ENCODE measurements at regions not wholly inside any gene's neighbourhood (a gene's known extent, or its start where the extent isn't known, plus 50 kb on each side); places are given as distances from the start of the nearest gene placed in this dataset.

DNA sequence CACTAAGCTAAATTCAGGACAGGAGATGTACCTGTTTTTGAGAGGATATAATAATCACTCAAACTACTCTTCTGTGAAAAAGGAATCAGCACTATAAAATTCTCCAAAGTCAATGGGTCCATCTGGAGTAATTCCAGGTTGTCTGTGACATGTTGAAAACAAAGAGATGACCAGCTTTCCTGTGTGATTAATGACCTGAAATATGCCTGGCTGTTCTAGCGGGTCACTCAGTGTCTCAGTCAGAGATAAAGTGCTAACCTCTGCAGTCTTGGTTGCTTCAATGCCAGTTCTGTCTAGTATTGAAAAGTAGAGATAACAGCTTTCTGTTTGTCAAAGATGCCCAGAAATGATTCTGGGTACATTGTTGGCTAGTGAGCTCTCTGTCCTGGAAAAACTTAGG, 722.6 kb upstream of the TENM4 start:
- no peak for DNase-seq

DNA sequence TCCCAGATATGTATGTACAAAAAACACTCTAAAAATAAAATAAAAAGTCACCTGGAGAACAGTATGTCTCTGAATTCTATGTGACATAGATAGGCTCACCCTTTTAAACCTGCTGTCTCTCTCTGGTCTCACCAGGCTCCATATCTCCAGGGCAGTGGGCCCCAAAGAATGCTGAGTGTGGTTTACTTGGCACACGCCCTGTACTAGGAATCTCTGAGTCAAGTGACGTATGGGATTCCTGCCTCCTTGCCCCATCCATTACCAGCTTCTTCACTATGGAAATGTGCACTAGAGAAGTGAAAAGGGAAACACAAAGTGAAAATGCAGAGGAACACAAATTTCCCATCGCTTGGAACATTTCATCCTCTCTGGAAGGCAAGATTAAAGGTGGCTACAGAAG, 722.2 kb upstream of the TENM4 start:
- DNase-seq: no peak

DNA sequence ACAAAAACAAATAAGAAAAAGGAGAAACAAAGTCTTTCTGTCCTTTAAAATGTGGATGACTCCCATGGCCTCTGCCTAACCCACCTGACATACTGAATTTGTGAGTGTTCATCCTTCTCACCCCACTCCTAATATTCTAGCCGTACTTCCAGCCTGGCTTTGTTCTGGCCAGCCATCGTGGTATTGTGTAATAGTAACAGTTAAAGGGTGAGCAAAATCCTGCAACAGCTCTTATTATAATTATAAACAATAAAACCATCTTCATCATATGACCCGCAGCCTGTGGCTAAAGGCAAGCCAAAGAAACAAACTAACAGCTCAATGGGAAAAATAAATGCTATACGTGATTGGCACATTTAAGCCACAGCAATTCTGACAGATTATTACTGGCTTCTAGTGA, 721.6 kb upstream of the TENM4 start:
- no peak for DNase-seq

DNA sequence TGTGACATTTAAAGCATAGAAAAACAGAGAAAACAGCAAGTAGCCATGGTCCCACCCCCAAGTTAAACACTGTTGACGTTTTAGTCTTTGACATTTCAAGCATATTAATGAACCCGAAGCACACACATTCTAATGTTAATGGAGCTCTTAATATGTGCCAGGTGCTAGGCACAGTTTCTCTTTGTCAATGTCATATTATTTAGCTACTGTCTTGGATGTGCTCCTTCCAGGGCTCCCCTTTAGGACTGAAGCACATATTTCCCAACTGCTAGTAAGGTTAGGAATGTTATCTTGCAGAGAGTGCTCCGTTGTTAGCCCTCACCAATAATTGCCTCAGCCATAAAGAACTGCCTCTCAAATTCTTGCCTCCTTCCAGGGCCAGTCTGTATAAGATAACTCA, 716.6 kb upstream of the TENM4 start:
- no peak for DNase-seq

DNA sequence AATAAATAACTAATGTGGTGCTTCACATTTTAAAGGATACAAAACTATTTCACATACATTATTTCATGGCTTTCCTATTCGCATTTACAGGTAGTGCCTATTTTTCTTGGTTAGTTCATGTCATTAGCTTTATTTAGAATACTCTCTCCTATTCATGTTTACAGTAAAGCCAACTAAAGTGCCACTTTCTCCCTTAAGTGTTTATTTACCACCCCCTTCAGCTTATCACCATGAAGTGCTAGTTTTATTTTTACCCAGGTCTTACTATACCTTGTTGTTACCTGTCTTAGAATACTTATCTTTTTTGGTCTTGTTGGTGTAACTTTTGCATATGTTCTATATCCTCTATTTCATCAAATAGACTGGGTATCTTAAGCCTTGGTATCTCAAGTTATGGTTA, 715.2 kb upstream of the TENM4 start:
- no peak for DNase-seq

DNA sequence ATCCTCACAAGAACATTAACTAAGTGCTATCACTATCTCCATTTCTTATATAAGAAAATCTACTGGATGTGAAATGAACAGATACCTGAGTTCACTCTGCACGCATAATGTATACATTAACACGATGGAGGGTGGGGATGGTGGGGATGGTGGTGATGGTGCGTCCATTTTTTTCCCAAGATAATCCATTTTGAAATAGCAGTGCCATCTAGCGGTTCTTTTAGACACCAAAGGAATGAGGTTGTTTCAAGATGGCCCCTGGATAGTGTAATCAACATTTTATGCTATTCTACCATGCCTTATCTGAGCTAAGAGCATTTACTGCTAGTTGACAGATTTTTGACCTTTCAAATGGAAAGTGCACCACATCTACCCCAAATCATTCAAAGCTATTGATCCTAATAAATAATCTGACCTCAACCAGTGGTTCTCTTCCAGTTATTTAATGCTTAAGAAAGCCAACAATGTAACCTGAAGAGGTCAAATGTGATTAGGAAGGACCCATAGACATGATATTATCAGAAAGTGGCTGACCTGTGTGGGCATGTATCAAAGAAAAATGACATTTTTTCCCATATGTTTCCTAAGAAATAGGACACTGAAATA, 714.7 kb upstream of the TENM4 start:
- DNase-seq: no peak

DNA sequence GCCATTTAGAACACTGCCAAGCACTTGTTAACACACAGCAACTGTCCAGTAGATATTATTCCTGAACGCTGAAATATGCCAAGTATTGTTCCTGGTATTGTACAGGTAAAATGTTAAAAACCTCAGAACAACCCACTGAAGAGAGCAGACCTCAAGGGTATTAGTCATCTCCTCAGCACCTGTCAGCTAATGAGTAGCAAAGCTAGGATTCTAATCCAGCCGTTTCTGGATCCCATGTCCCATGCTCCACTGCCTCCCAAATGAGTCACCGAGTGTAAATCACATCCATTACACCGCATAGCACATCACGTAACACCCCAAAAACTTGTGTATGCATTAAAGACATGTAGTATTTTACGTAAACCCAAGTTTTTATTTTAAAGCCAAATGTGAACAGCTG, 705.4 kb upstream of the TENM4 start:
- DNase-seq: no peak

DNA sequence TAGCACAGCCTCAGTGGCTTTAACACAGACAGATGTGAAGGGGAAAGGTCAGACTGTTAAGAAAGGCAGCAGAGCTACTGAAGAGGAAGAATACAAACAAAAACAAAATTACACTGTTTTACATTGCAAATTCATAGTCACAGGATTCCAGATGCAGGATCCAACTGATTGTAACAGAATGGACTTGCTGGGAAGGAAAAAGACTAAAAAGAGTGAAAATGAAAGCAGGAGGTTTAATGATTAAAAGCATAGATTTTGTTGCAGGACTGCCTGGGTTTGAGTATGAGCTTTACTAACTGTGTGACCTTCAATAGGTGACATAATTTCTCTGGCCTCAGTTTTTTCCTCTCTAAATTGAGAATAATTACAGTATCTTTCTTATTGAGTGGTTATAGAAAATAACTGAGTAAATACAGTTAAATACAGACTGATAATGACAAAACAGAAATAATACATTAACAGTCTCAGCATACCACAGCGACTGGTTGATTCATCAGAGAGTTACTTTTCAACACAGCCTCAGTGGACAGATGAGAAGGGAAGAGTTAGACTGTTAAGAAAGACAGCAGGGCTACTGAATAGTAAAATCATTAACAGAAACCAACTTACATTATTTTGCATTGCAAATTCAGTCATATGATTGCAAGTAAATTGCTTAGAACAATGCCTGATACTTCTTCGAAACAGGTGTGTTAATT, 704.2 kb upstream of the TENM4 start:
- DNase-seq: no peak

DNA sequence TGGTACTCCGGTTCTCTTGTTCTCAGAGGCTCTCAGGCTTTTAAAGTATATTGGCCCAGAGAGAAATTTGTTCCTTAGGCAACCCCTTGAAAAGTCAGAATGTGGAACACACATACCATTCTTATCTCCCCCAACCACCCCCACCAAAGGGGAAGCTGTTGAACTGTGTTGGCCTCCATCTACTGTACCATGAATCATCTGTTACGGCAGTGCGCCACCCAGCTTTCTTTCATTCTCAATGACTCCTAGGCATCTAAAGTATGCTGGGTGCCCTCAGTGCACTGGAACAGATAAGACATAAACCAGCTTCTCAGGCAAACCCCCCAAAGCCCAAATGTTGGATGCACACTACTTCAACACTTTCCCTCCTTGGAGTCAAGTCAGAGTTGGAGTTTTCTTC, 696.2 kb upstream of the TENM4 start:
- no peak for DNase-seq

DNA sequence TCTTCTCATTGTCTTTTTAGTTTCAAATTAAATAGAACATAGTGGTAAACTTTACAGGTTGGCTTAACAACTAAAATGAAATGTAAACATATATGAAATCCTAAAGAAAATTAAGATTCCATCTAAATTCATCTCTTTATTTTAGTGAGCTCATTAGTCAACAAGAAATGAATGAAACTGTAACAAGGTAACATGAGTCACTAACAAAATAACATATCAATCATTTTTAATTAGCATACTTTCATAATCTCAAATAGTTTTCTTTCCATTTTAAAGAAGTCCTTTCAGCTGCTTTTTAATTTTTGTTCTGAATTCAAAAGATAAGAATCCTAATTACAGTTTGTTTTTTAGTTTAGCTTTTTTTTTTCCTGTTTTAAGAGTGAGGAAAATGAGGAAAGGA, 688.6 kb upstream of the TENM4 start:
- DNase-seq: no peak

DNA sequence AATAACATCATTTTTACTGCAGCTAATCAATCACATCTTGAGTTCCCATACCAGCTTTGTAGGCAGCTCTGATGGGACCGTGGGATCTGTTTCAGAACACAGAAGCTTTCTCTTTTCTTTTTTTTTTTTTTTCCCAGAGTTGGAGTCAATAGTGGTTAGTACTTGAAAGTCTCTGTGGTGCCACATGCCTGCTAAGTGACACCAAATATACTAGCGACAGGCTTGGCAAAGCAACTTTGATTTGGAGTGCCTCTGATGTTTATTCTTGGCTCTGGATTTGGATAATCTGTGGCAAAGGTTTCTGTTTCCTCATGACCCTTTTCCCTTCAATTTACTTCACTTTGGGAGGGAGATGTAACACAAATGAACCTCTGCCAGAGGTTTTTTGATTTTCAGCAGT, 681.4 kb upstream of the TENM4 start:
- DNase-seq: no peak

DNA sequence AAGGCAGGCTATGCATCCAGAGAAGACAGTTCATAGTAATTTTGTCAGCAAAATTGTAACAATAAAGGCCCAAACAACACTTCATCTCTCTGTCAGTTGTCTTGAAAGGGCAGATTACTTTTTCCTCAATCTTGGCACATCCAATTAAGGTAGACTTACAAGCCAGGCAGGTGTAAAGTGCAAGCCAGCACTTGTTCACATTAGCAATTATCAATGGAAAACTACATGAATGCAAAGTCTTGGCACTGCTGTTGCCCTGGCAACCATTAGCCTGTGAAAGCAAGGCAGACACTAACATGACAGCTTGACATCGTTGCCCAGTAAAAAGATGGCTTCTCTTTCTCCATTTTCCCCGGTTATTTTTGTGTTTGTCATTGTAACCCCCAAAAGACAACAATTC, 677.2 kb upstream of the TENM4 start:
- no peak for DNase-seq

DNA sequence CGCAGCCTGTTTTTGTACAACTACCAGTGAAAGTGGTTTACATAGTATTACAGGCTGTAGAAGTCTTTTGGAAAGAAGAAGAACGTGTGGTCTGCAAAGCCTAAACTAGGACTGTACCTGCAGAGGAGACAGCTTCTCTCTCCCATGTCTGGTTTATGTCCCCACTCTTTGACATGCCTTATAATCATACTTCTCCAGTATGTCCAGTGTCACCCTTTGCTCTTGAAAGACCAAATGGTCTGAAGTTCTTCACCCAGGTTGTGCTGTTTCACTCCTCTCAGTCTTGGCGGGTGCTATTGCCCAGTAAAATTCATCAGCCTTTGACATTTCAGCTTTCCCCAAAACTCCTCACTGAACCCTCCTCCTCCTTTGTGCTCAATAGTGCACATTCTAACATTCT, 676.0 kb upstream of the TENM4 start:
- no peak for DNase-seq

DNA sequence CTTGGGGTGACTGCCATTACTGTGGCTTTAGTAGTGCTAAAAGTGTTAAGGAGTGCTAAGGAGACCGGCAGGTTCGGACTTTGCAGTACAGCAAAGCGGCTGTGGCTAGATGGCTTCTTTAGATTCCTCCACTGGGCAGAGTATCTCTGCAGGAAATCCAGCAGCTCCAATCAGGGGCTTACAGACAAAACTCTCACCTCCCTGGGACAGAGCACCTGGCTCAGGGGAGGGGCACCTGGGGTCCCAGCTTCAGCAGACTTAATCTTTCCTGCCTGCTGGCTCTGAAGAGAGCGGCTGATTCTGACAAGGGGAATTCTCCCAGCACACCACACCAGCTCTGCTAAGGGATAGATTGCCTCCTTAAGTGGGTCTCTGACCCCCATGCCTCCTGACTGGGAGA, 668.8 kb upstream of the TENM4 start:
- no peak for DNase-seq

DNA sequence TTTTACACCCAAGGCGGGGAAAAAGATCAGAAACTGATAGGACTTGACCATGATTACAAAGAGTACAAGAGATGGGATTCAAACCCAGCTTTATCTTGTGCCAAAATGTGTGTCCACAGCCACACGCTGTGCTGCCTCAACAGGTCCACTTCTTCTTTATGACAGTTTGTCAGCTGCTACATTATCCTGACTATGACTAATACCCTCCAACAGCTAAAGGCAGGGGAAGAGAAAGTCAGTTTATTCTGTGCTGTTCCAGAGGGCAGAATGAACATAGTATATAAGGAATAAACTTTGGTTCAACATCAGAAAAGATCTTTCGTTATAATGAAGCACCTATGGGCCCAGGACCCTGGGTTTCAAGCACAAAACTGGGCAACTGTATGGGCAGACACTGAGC, 668.2 kb upstream of the TENM4 start:
- no peak for DNase-seq

DNA sequence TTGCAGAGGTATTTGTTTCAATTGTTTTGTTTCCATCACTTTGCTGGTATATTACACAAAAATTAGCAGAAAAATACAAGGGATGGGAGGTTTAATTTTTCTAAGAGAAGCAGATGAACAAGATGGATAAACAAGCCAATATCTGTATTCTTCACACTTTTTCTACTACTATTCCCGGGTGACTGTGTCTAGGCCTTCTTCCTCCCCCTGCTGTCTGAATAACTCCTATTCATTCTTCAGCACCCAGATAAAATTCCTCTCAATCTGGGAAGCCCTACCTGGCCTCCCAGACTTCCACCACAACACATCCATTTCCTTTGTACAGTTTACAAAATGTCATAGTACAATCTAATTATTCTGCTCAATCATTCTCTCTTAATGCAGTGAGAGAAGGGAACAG, 666.6 kb upstream of the TENM4 start:
- no peak for DNase-seq

DNA sequence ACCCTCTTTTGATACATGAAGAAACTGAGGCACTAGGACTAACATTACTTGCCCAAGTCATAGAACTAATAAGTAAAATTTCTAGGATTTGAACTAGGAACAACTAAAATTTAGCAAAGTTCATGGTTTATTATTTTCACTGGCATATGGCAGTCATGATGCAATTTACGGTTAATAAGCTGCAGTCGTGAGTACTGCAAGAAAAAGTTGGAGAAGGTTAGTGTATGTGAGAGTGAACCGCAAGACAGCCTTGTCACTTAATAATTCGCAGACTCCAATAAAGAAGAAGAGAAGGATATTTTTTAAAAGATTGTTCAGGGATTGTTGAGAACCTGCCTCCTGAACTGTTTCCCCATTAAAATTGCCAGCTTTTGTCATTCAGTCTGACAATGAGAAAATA, 663.4 kb upstream of the TENM4 start:
- DNase-seq: no peak

DNA sequence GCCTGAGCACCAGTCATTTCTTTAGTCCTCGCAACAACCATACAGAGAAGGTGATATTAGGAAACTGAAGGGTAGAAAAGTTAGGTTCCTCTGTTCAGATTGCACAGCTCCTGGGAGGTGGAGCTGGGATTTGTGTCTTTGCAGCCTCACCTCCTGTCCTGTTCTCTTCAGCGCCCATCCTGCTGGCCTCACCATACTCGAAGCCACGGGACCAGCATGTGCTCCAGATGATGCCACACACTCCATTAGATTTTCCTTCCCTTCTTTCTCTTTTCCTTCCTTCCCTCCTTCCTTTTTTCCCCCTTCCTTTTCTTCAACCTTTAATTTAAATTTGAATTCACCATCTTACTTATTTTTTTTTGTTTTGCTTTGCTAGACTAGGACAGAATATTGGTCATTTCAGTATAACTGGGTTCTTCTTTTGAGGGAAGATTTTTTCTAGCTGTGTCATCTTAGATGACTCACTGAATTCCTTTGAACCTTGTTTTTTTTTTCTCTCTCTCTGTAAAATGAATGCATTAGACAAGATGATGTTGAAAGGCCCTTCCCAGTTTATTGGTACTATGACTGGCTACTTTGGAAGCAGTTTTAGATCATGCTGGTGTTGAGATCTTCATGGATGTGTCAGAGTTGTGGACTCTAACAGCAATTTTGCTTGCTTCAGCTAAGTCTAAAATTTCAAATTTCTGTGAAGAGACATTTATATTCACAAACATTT, 662.5 kb upstream of the TENM4 start:
- DNase-seq: no peak

DNA sequence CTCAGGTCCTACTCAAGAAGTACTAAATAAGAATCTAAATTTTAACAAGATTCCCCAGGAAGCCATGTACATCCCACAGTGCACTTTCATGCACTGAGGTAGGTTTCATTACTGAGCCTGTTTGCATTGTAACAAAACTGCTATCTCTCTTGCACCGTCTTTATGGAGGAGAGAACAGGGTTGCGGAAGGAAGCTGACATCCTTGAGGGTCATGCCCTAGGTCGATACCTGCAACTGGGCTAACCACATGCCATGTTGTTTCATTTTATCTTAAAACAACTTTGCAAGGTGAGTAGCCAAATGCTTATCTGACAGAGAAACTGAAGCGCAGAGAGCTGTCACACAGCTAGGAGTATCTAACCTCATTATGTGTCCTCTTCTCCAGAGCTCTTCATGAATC, 656.3 kb upstream of the TENM4 start:
- DNase-seq: no peak

DNA sequence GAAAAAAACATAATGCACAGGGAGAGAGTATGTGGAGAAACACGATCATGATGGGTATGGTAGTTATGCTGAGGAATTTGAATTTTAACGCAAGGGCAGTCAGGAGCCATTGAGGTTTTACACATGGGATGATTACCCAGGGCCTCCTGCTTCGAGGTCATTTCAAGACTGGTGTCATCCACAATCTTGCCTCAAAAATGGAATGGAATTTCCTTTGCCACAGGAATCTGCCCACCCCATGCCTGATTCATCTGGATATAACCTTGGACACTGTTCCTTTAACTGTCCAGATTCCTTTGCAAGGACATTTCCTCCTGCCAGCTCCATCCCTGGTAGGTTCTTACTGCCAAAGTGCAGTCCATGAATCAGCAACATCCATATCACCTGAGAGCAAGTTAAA, 655.9 kb upstream of the TENM4 start:
- no peak for DNase-seq

DNA sequence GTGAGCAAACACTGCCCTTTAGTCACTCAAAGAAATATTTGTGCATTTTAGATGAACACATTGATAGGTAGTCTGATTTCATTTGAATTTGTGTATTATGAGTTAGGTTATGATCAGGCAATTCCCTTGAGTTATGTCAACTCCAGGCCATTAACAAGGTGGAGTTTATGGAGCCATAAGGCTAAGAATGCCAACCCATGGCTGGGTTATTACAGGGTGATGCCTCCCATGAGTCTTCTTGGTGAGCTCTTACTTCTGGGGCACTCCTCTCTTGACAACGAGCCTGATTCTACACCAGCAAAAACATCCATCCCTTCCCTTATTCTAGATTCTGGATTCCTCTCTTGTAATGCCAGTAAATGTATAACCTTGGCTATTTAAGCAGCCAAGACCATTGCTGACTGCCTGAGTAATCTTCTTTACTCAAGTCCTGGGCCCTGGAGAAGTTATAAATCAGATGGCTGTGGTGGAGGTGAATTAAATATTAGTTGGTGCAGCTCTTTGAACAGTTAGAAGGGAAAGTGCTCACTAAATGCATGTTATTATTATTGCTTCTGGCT, 645.7 kb upstream of the TENM4 start:
- no peak for DNase-seq

DNA sequence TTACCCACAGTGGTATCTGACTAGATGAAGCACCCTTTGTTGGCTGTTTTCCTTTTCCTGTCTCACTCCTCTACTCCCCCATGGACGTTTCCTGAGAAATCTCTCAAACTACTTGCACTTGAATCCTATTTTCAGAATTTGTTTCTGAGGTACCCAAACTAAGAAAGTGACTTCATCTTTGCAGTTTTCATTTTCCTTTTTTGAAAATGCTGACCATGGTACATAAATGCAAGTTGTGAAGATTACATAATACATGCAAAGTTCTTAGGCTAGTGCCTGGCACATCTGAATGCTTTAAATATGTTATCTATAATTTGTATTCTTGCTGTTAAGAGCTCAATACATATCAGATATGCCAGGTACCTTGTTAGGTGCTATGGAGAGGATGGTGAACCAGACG, 644.7 kb upstream of the TENM4 start:
- no peak for DNase-seq

DNA sequence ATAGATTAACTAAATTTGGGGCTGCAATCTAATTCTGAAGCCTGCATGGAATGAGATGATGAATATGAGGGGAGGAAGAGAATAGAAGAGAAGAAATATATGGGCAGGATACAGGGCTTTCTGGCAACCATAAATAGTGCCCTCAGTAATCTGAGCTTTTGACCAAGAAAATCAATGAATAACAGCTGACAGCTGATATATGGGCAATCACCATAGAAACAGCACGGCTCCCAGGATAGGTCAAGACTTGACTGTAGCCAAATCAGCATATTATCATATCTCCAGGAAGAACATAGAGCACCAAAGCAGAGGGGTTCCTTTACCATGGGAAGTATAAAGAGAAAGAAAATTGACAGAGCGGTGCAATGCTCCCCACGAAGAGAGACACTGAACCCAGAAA, 643.8 kb upstream of the TENM4 start:
- DNase-seq: no peak

DNA sequence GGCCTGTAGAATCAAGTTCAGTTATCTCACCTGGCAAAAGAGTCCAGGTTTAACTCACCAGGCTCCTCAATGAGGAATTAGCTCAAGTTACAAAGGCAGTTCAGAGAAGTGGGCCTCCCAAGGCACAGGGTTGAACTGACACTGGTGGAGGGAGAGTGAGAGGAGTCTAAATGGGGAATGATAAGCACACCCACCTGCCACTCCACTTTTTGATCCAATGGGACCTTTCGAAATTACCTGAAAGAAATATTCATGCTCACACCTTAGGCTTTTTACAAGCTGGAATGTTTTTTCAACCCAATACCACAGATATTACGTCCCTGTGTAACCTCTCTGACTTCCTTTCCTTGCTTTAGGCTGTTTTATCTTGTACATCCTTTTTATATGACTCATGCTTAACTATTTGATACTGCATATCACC, 642.7 kb upstream of the TENM4 start:
- no peak for DNase-seq
